ENCODE measurements at regions not wholly inside any gene's neighbourhood (a gene's known extent, or its start where the extent isn't known, plus 50 kb on each side); places are given as distances from the start of the nearest gene placed in this dataset.

DNA sequence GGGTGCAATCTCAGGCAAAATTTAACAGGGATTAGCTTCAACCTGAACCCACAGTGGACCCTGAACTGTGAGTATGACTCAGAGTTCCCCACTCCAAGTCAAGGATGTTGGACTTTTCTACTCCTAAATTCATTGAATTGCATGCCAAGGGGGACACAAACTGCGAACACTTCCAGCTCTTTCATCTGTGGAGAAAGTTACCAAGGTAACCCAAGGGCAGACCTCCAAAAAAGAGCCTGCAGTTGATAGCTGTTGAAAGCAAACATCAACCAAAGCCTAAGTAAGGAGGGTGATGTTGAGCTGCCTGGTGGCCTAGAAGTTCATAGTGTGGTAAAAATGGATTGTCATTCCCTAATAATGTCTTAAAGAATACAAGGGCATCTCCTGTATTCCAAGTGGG, 1242.9 kb downstream of the C4orf33 start:
- no peak overlapping the region for H3K4me3 ChIP-seq (ENCODE audit: low read depth in 1 of 3, low read length in 3 of 3)
- no peaks in the 10 kb centered on the region for H3K4me1 ChIP-seq (ENCODE audit: control insufficient read depth in 4 of 4, insufficient read depth in 4 of 4, low read length in 3 of 4)
- H3K27ac ChIP-seq (ENCODE audit: low read depth in 1 of 2, low read length in 2 of 2), result no peak overlapping the region
- H3K9ac ChIP-seq (ENCODE audit: low read depth in 1 of 2, low read length in 2 of 2), result no peak overlapping the region
- H3K9me3 ChIP-seq (ENCODE audit: control insufficient read depth in 4 of 4, low read length in 3 of 4), result no peaks in the 10 kb centered on the region
- TF ChIP-seq RXRA (IDR thresholded peaks at IDR 0.05) (no peak), NR2F2 (IDR thresholded peaks at IDR 0.05) (no peak), RAD21 (IDR thresholded peaks at IDR 0.05) (no peak), SP1 (IDR thresholded peaks at IDR 0.05) (no peak), FOXA1 (IDR thresholded peaks at IDR 0.05) (no peak), YY1 (IDR thresholded peaks at IDR 0.05) (no peak)
- TF ChIP-seq, protein P1, sequence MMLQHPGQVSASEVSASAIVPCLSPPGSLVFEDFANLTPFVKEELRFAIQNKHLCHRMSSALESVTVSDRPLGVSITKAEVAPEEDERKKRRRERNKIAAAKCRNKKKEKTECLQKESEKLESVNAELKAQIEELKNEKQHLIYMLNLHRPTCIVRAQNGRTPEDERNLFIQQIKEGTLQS (IDR thresholded peaks at IDR 0.05), result no peak
- 85% methylated on average over 1 of the region's 1 CpG for WGBS
- DNase-seq (ENCODE audit: low spot score), result no peak
- H3K36me3 ChIP-seq (ENCODE audit: control insufficient read depth in 4 of 4, insufficient read depth in 3 of 4, low read depth in 1 of 4, low read length in 3 of 4), result no peaks in the 10 kb centered on the region
- H3K27me3 ChIP-seq (ENCODE audit: control insufficient read depth in 4 of 4, insufficient read depth in 4 of 4, low read length in 3 of 4), result no peaks in the 10 kb centered on the region

GRCh38 chr4:130349745-130350144, 1253.8 kb downstream of the C4orf33 start:
- 89% methylated on average over 7 of the region's 7 CpGs for WGBS
- DNase-seq (ENCODE audit: low spot score), result no peak
- H3K4me3 ChIP-seq (ENCODE audit: low read depth in 1 of 3, low read length in 3 of 3), result no peak overlapping the region

More at GRCh38 chr4:130349745-130350144, 1253.8 kb downstream of the C4orf33 start:
- Histone ChIP-seq H3K27ac (ENCODE audit: low read depth in 1 of 2, low read length in 2 of 2) (no peak overlapping the region), H3K4me1 (ENCODE audit: control insufficient read depth in 4 of 4, insufficient read depth in 4 of 4, low read length in 3 of 4) (no peaks in the 10 kb centered on the region), H3K9me3 (ENCODE audit: control insufficient read depth in 4 of 4, low read length in 3 of 4) (no peaks in the 10 kb centered on the region), H3K36me3 (ENCODE audit: control insufficient read depth in 4 of 4, insufficient read depth in 3 of 4, low read depth in 1 of 4, low read length in 3 of 4) (no peaks in the 10 kb centered on the region), H3K27me3 (ENCODE audit: control insufficient read depth in 4 of 4, insufficient read depth in 4 of 4, low read length in 3 of 4) (no peaks in the 10 kb centered on the region), H3K9ac (ENCODE audit: low read depth in 1 of 2, low read length in 2 of 2) (no peak overlapping the region)
- TF ChIP-seq SP1 (IDR thresholded peaks at IDR 0.05), result no peak
- TF ChIP-seq GABPA (IDR thresholded peaks at IDR 0.05 in 1 of 2, conservative IDR thresholded peaks at IDR 0.05 in 1 of 2), result no peak
- TF ChIP-seq, protein P2, sequence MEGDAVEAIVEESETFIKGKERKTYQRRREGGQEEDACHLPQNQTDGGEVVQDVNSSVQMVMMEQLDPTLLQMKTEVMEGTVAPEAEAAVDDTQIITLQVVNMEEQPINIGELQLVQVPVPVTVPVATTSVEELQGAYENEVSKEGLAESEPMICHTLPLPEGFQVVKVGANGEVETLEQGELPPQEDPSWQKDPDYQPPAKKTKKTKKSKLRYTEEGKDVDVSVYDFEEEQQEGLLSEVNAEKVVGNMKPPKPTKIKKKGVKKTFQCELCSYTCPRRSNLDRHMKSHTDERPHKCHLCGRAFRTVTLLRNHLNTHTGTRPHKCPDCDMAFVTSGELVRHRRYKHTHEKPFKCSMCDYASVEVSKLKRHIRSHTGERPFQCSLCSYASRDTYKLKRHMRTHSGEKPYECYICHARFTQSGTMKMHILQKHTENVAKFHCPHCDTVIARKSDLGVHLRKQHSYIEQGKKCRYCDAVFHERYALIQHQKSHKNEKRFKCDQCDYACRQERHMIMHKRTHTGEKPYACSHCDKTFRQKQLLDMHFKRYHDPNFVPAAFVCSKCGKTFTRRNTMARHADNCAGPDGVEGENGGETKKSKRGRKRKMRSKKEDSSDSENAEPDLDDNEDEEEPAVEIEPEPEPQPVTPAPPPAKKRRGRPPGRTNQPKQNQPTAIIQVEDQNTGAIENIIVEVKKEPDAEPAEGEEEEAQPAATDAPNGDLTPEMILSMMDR (IDR thresholded peaks at IDR 0.05; ENCODE audit: low read depth, low read length, missing input control), result no peak
- TF ChIP-seq EGR1 (IDR thresholded peaks at IDR 0.05; ENCODE audit: low read depth in 2 of 2), result no peak
- no peak for TF ChIP-seq REST (IDR thresholded peaks at IDR 0.05)
- TF ChIP-seq MAX (IDR thresholded peaks at IDR 0.05), result no peak
- TF ChIP-seq TAF1 (conservative IDR thresholded peaks at IDR 0.05), result no peak
- TF ChIP-seq RAD21 (IDR thresholded peaks at IDR 0.05), result no peak
- no peak for TF ChIP-seq FOXA1 (IDR thresholded peaks at IDR 0.05)
- TF ChIP-seq FOXA2 (IDR thresholded peaks at IDR 0.05), result no peak
- TF ChIP-seq NR2F2 (IDR thresholded peaks at IDR 0.05), result no peak
- TF ChIP-seq HNF4G (IDR thresholded peaks at IDR 0.05), result no peak
- TF ChIP-seq HNF4A (conservative IDR thresholded peaks at IDR 0.05), result no peak
- TF ChIP-seq, protein P1 (IDR thresholded peaks at IDR 0.05), result no peak
- TF ChIP-seq, protein P3, sequence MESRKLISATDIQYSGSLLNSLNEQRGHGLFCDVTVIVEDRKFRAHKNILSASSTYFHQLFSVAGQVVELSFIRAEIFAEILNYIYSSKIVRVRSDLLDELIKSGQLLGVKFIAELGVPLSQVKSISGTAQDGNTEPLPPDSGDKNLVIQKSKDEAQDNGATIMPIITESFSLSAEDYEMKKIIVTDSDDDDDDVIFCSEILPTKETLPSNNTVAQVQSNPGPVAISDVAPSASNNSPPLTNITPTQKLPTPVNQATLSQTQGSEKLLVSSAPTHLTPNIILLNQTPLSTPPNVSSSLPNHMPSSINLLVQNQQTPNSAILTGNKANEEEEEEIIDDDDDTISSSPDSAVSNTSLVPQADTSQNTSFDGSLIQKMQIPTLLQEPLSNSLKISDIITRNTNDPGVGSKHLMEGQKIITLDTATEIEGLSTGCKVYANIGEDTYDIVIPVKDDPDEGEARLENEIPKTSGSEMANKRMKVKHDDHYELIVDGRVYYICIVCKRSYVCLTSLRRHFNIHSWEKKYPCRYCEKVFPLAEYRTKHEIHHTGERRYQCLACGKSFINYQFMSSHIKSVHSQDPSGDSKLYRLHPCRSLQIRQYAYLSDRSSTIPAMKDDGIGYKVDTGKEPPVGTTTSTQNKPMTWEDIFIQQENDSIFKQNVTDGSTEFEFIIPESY (IDR thresholded peaks at IDR 0.05), result no peak
- no peak for TF ChIP-seq YY1 (IDR thresholded peaks at IDR 0.05)
- no peak for TF ChIP-seq RXRA (IDR thresholded peaks at IDR 0.05)
